H7 (cell line): ENCODE measurements at regions not wholly inside any gene's neighbourhood (a gene's known extent, or its start where the extent isn't known, plus 50 kb on each side); places are given as distances from the start of the nearest gene placed in this dataset.

Source experiments
- DNase-seq: peaks from one replicate; pipeline ENCODE4 v3.0.0; 2012
- H3K27me3 ChIP-seq: 2 replicates; pipeline ENCODE4 v1.6.0; 2011; ENCODE audit warnings: mild to moderate bottlenecking, low read length; ENCODE audit not compliant: control insufficient read depth, insufficient read depth
- H3K36me3 ChIP-seq: replicated peaks from 2 replicates; pipeline ENCODE4 v1.5.1; 2011; ENCODE audit warnings: low read length; ENCODE audit not compliant: control insufficient read depth, insufficient read depth
- H3K4me3 ChIP-seq: 2 replicates; pipeline ENCODE4 v1.5.1; 2011; ENCODE audit warnings: low read depth, mild to moderate bottlenecking, control low read depth, low read length, moderate library complexity; ENCODE audit not compliant: insufficient read depth

DNA sequence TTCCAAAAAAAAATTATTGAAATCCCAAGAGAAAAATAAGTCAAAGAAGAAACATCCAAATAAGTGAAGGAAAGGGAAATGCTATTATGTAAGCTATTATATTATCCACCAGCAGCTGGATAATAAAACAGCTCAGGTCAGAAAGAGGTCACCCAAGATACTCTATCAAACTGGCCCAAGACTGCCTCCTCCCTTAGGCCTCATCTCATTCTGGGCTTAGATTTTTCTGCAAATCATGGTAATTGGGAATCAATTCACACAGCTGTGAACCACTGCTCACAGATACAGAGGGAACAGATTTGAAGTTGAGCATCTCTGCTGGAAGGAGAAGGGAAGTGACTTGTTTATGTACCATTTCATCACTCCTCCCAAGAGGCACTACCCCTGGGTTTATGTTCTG lies 294.6 kb upstream of the DPPA4 start:
- no peak for DNase-seq
- Histone ChIP-seq H3K4me3 (no peak overlapping the region), H3K36me3 (no peaks in the 10 kb centered on the region), H3K27me3 (no peaks in the 10 kb centered on the region)

DNA sequence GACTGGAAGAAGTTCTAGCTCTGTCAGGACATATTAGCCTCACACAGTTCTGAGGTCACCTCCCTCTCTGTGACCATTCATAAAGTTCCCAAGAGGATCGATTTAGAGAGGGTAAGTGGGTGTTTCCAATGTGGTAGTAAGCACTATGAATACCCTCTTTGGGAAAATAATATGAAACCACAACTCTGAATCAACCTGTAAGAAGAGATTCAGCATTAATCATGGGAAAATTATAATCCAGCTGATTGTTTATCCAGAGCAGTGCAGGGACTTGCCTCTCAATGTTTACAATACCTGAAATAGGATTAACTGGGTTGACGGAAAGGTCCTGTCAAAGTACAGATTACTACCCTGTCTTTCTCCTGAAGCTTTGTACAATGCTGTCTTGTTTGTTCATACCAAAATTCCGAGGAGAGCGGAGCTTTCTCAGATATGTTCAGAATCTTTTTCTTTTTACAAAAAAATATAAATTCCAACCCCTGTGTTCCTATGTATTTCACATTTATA lies 302.9 kb upstream of the DPPA4 start:
- no peak for DNase-seq
- H3K36me3 ChIP-seq, result no peaks in the 10 kb centered on the region
- H3K4me3 ChIP-seq, result no peak overlapping the region
- H3K27me3 ChIP-seq, result no peaks in the 10 kb centered on the region

DNA sequence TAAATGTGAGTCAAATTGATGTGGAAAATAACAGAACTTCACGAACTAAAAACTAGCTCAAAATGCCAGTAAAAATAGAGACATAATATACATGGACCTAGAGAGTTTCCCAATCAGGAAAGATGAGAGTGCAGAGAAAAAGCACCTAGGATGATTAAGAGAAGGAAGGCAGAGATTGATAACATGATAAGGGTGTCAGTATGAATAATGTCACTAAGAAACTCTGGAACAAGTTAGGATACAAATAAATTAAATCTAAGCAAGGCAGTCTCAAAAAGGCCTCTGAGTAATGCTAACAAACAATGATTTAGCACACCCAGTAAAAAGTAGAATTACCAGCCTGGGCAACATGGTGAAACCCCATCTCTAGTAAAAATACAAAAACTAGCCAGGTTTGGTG lies 304.7 kb upstream of the DPPA4 start:
- Histone ChIP-seq H3K4me3 (no peak overlapping the region), H3K27me3 (no peaks in the 10 kb centered on the region), H3K36me3 (no peaks in the 10 kb centered on the region)
- no peak for DNase-seq

GRCh38 chr3:109643590-109643989 lies 306.2 kb upstream of the DPPA4 start:
- no peak for DNase-seq
- no peak overlapping the region for H3K4me3 ChIP-seq

DNA sequence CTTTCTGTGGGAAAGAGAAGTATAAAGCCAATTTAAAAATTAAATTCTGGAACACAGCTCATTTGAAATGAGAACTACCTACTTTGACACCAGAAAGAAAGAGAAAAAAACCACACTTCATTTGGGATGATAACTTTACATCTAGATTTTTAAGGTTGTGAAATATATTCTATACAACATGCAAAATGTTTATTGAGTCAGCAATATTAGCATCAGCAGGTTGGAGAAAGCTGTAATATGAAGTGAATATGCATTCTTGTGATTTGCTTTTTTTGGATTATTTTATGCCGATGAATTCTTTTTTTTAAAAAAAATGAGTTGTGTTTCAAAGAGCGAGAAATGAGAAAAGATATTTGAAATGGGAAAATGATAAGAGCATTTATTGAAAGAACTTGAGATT lies 307.0 kb upstream of the DPPA4 start:
- Histone ChIP-seq H3K36me3 (no peaks in the 10 kb centered on the region), H3K4me3 (no peak overlapping the region), H3K27me3 (no peaks in the 10 kb centered on the region)
- no peak for DNase-seq

More at GRCh38 chr3:109643590-109643989, 306.2 kb upstream of the DPPA4 start:
- no peaks in the 10 kb centered on the region for H3K27me3 ChIP-seq
- no peaks in the 10 kb centered on the region for H3K36me3 ChIP-seq

DNA sequence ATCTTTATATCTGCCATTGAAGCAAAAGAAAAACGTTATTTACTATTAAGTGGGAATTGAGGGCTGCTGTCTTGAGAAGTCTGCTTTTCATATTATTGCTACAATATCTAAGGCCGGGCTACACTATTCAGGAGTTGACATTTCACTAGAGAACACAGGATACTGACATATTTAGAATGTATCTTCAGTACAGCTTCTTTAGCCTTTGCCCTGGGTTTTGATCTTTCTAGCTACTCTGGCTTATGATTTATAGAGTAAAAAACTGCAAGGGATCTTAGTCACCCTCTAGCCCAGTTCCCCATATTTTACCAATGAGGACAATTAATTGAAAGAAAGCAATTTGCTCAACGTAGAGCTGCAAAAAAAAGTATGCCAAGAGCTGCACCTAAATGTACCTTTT lies 307.4 kb upstream of the DPPA4 start:
- Histone ChIP-seq H3K4me3 (no peak overlapping the region), H3K36me3 (no peaks in the 10 kb centered on the region), H3K27me3 (no peaks in the 10 kb centered on the region)
- no peak for DNase-seq

GRCh38 chr3:109648027-109648426 lies 310.7 kb upstream of the DPPA4 start:
- DNase-seq, result no peak
- Histone ChIP-seq H3K36me3 (no peaks in the 10 kb centered on the region), H3K27me3 (no peaks in the 10 kb centered on the region), H3K4me3 (no peak overlapping the region)

- Histone ChIP-seq H3K4me3 (no peak overlapping the region), H3K36me3 (no peaks in the 10 kb centered on the region), H3K27me3 (no peaks in the 10 kb centered on the region)
- DNase-seq, result no peak
Observed at GRCh38 chr3:109656225-109656624, 318.9 kb upstream of the DPPA4 start.

GRCh38 chr3:109678600-109678999 lies 341.3 kb upstream of the DPPA4 start:
- Histone ChIP-seq H3K36me3 (no peaks in the 10 kb centered on the region), H3K4me3 (no peak overlapping the region), H3K27me3 (no peaks in the 10 kb centered on the region)
- DNase-seq, result no peak

- H3K27me3 ChIP-seq, result no peaks in the 10 kb centered on the region
- DNase-seq, result no peak
Observed at GRCh38 chr3:109679664-109680063, 342.3 kb upstream of the DPPA4 start.

GRCh38 chr3:109683746-109684145 lies 346.4 kb upstream of the DPPA4 start:
- DNase-seq, result no peak

More at GRCh38 chr3:109679664-109680063, 342.3 kb upstream of the DPPA4 start:
- Histone ChIP-seq H3K4me3 (no peak overlapping the region), H3K36me3 (no peaks in the 10 kb centered on the region)

DNA sequence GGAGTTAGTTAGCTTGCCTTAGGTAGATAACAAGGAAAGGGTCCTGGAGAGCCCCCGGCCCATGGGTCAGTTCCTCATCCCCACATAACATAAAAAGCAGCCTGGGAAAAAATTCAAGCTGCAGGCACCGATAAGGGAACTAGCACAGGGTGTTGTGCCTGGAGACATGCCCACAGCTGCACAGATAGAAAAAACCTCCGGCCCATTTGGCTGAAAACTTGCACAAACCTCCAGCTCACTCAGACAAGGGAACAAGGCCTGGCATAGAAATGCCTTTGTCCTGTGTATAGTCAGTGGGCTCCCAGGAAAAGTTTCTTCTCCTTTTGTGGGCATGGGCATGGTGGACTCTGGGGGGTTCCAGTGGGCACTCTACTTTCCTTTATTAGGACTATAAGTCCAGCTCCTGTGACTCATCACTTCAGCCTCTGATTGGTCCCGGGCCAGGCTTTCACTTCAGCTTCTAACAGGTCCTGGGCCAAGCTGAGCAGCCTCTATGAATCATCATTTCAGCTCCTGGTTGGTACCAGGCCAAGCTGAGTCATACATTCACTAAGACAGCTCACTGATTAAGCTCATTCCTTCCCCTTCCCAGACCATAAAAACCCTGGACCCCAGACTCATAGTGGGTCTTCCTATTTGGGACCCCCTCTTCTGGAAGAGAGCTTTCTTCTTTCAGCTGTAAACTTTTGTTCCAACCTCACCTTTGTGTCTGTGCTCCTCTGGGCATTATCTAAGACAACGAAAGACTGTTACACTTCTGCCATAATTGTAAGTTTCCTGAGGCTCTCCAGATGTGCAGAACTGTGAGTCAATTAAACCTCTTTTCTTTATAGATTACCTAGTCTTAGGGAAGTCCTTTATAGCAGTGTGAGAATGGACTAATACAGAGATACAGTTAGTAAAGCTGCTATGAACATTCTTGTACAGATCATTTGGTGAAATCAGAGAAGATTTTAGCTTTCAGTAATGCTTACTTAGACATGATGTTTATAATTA lies 348.0 kb upstream of the DPPA4 start:
- no peak for DNase-seq
- no peaks in the 10 kb centered on the region for H3K27me3 ChIP-seq
- no peak overlapping the region for H3K4me3 ChIP-seq
- no peaks in the 10 kb centered on the region for H3K36me3 ChIP-seq

More at GRCh38 chr3:109683746-109684145, 346.4 kb upstream of the DPPA4 start:
- Histone ChIP-seq H3K36me3 (no peaks in the 10 kb centered on the region), H3K4me3 (no peak overlapping the region), H3K27me3 (no peaks in the 10 kb centered on the region)

- no peaks in the 10 kb centered on the region for H3K36me3 ChIP-seq
- no peak for DNase-seq
- no peaks in the 10 kb centered on the region for H3K27me3 ChIP-seq
- no peak overlapping the region for H3K4me3 ChIP-seq
Observed at GRCh38 chr3:109687626-109688025, 350.3 kb upstream of the DPPA4 start.

DNA sequence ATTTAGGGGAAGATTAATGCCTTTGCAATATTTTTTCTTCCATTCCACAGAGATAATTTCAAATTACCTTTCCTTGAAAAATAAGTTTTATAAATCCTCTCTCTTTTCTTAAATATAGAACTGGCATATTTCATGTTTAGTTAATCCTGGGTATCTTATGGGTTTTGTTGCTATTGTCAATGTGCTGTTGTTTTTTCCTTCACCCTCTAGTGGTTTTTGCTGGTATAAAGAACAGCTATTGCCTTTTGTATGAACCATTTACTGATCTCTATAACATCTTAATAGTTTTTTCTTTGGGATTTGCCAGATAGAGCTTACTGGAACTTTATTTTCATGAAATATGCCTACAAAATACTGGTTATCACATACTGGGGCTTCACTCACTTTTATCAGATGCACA lies 359.6 kb upstream of the DPPA4 start:
- Histone ChIP-seq H3K4me3 (no peak overlapping the region), H3K36me3 (no peaks in the 10 kb centered on the region), H3K27me3 (no peaks in the 10 kb centered on the region)
- DNase-seq, result no peak

DNA sequence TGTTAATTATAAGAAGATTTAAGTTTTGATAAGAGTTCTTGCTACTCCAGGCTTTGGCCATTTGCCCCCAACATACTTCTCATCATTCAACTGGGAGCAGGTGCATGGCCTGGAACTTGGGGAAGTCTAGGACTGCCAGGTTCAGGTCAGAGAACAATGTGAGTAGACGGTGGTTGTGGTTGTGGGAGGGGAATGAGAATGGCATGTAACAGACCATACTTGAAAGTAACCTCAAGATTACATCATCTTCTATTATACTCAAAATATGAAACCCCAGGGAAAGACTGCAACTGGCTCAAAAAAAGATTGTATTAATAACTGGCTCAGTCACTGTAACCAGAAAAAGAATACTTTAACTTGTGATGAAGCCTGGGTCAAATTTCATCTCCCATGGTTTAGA lies 364.9 kb upstream of the DPPA4 start:
- Histone ChIP-seq H3K27me3 (no peaks in the 10 kb centered on the region), H3K4me3 (no peak overlapping the region), H3K36me3 (no peaks in the 10 kb centered on the region)
- DNase-seq, result no peak
